ENCODE measurements at regions not wholly inside any gene's neighbourhood (a gene's known extent, or its start where the extent isn't known, plus 50 kb on each side); places are given as distances from the start of the nearest gene placed in this dataset.

DNA sequence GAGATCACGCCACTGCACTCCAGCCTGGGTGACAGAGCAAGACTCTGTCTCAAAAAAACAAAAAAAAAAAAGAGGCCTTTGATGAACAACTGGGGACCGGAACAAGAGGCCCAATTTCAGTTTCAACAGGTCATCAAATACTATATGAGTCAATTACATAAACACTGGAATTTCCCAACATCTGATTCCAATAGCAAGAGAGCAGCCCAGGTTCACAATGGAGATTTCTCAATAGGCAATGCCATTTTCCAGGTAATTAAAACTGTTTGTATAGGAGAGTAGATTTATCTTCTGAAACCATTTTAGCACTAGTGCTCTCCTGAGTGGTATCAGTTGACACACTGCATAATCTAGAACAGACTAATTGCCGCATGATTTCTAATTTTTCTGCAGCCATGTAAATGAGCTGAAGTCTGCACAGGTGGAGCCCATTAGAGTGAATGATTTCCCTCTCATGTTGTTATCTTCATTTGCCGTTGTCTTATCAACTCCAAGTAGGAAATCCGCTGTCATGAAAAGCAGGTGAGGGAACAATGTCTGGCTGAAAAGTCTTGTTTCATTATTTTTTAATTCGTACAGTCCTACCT is 264.1 kb upstream of the MEIS1 start:
- Histone ChIP-seq H3K4me3 (no peak overlapping the region), H3K4me1 (peaks cover 11% of the 10 kb centered on the region), H3K36me3 (replicated peaks in 1 of 2; ENCODE audit: insufficient read depth in 1 of 2, low read depth in 2 of 2) (no peaks in the 10 kb centered on the region), H3K27ac (no peak overlapping the region), H3K9me3 (no peaks in the 10 kb centered on the region), H3K27me3 (no peaks in the 10 kb centered on the region)
- 65 to 69% methylated on average over 6 of the region's 6 CpGs for WGBS, 2 donors
- TF ChIP-seq POLR2A (IDR thresholded peaks at IDR 0.05), result no peak
- TF ChIP-seq, protein P1, sequence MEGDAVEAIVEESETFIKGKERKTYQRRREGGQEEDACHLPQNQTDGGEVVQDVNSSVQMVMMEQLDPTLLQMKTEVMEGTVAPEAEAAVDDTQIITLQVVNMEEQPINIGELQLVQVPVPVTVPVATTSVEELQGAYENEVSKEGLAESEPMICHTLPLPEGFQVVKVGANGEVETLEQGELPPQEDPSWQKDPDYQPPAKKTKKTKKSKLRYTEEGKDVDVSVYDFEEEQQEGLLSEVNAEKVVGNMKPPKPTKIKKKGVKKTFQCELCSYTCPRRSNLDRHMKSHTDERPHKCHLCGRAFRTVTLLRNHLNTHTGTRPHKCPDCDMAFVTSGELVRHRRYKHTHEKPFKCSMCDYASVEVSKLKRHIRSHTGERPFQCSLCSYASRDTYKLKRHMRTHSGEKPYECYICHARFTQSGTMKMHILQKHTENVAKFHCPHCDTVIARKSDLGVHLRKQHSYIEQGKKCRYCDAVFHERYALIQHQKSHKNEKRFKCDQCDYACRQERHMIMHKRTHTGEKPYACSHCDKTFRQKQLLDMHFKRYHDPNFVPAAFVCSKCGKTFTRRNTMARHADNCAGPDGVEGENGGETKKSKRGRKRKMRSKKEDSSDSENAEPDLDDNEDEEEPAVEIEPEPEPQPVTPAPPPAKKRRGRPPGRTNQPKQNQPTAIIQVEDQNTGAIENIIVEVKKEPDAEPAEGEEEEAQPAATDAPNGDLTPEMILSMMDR (IDR thresholded peaks at IDR 0.05), result no peak
- DNase-seq, result no peak
- ATAC-seq, result no peak
- intact Hi-C loops (cut with DNase I), result no loop called here

DNA sequence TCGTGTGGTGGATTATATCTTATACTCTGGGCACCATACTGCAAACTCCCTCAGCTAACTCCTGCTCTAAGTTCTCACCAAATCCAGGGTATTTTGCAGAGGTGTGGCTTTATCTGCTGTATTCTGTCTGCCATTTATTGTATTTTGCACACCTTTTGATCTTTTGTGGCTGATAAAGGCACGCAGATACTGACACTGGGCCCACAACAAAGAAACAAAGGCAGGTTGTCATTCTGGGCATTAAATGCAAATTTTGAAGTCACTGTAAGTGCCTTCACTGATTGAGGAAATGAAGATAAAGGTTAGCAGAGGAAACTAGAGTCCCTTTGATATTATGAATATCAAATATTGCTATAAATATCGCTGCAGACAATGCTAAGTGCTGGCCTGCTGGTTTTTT is 265.8 kb upstream of the MEIS1 start:
- intact Hi-C loops (cut with DNase I), result no loop called here
- Histone ChIP-seq H3K4me1 (peaks cover 10% of the 10 kb centered on the region), H3K27me3 (no peaks in the 10 kb centered on the region), H3K4me3 (no peak overlapping the region), H3K27ac (no peak overlapping the region), H3K36me3 (replicated peaks in 1 of 2; ENCODE audit: insufficient read depth in 1 of 2, low read depth in 2 of 2) (no peaks in the 10 kb centered on the region), H3K9me3 (no peaks in the 10 kb centered on the region)
- DNase-seq (no peak), ATAC-seq (no peak)
- no peak for TF ChIP-seq POLR2A (IDR thresholded peaks at IDR 0.05)
- TF ChIP-seq, protein P1 (IDR thresholded peaks at IDR 0.05), result no peak
- 76 to 78% methylated on average over 3 of the region's 3 CpGs for WGBS, 2 donors

DNA sequence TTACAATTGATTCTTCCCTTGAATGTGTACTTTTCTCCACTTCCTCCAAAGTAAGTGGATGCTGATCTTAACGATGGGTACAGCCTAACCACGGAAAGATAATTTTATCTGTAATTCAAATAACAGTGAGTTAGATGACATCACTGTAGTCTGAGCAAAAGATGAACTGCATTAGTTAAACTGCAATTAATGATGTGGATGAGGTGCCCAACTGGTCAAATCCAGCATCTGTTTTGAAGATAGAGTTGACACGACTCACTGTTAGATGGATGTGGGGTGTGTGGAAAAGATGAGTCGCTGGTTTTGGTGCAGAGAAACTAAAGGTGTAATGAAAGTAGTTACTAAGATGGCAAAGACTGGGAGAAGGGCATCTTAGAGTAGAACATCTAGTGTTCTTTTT is 270.5 kb upstream of the MEIS1 start:
- no peaks in the 10 kb centered on the region for H3K4me1 ChIP-seq
- H3K9me3 ChIP-seq, result no peaks in the 10 kb centered on the region
- no peak overlapping the region for H3K27ac ChIP-seq
- no peak overlapping the region for H3K4me3 ChIP-seq
- no peaks in the 10 kb centered on the region for H3K27me3 ChIP-seq
- no peak for ATAC-seq
- no peak for TF ChIP-seq POLR2A (IDR thresholded peaks at IDR 0.05)
- TF ChIP-seq, protein P1 (IDR thresholded peaks at IDR 0.05), result no peak
- 75 to 79% methylated on average over 4 of the region's 4 CpGs for WGBS, 2 donors
- no peak for DNase-seq
- intact Hi-C loops (cut with DNase I), result no loop called here
- H3K36me3 ChIP-seq (replicated peaks in 1 of 2; ENCODE audit: insufficient read depth in 1 of 2, low read depth in 2 of 2), result no peaks in the 10 kb centered on the region

DNA sequence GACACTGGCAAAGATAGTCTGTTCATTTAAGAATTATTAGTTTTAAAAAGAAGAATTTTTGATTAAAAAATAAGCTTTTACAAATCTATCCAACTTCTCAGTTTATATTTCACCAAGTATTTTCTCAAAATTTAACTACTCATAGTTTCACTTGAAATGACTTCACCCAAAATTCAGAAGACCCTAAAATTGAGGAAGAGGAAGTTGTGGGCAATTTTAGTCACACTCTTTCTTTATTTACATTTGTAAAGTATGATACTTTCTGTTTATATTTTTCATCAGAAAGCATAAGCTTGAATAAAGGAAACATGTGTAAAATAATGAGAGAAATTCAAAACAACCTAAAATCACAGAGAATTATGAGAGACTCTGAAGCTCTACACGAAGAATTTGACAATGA is 278.8 kb upstream of the MEIS1 start:
- WGBS, 2 donors, result 47 to 58% methylated on average over 1 of the region's 1 CpG
- Histone ChIP-seq H3K4me3 (no peak overlapping the region), H3K36me3 (replicated peaks in 1 of 2; ENCODE audit: insufficient read depth in 1 of 2, low read depth in 2 of 2) (no peaks in the 10 kb centered on the region), H3K27ac (no peak overlapping the region), H3K27me3 (no peaks in the 10 kb centered on the region), H3K9me3 (no peaks in the 10 kb centered on the region), H3K4me1 (no peaks in the 10 kb centered on the region)
- intact Hi-C loops (cut with DNase I), result no loop called here
- DNase-seq, result no peak
- no peak for ATAC-seq
- no peak for TF ChIP-seq POLR2A (IDR thresholded peaks at IDR 0.05)
- TF ChIP-seq, protein P1 (IDR thresholded peaks at IDR 0.05), result no peak

DNA sequence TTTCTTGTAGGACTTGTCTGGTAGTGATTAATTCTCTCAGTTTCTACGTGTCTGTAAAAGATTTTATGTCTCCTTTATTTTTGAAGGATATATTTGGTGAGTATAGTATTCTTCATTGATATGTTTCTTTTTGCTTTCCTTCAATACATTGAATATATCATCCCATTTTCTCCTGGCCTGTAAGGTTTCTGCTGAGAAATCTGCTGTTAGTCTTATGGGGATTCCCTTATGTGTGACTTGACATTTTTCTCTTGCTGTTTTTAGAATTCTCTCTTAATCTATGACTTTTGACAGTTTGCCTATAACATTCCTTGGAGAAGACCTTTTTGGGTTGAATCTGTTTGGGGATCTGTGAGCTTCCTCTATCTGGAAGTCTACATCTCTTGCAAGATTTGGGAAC is 281.0 kb upstream of the MEIS1 start:
- no peak overlapping the region for H3K4me3 ChIP-seq
- H3K4me1 ChIP-seq, result no peaks in the 10 kb centered on the region
- ATAC-seq, result no peak
- no peak for TF ChIP-seq POLR2A (IDR thresholded peaks at IDR 0.05)
- TF ChIP-seq, protein P1 (IDR thresholded peaks at IDR 0.05), result no peak
- no peaks in the 10 kb centered on the region for H3K27me3 ChIP-seq
- no peak for DNase-seq
- H3K27ac ChIP-seq, result no peak overlapping the region
- no peaks in the 10 kb centered on the region for H3K9me3 ChIP-seq
- H3K36me3 ChIP-seq (replicated peaks in 1 of 2; ENCODE audit: insufficient read depth in 1 of 2, low read depth in 2 of 2), result no peaks in the 10 kb centered on the region
- intact Hi-C loops (cut with DNase I), result no loop called here
- WGBS, 2 donors, result 46 to 50% methylated on average over 1 of the region's 1 CpG
